Hepatocyte (in vitro differentiated cells): ENCODE measurements at regions not wholly inside any gene's neighbourhood (a gene's known extent, or its start where the extent isn't known, plus 50 kb on each side); places are given as distances from the start of the nearest gene placed in this dataset.

Experiments
- DNase-seq: peaks from one replicate; pipeline ENCODE4 v3.0.0-alpha.2; 2016; ENCODE audit warnings: low spot score
- H2AFZ ChIP-seq: fragments of 200-600 bp; sonication (generic); 2 replicates; pipeline ENCODE4 v1.6.0; 2016; ENCODE audit warnings: antibody characterized with exemption, mild to moderate bottlenecking
- H3K27ac ChIP-seq: fragments of 200-600 bp; sonication (generic); 2 replicates; pipeline ENCODE4 v1.5.1; 2016; ENCODE audit warnings: mild to moderate bottlenecking
- H3K27me3 ChIP-seq: fragments of 200-600 bp; sonication (generic); 2 replicates; pipeline ENCODE4 v1.6.1; 2016
- H3K36me3 ChIP-seq: fragments of 200-600 bp; sonication (generic); replicated peaks from 2 replicates; pipeline ENCODE4 v1.5.1; 2016; ENCODE audit warnings: low read depth; ENCODE audit not compliant: insufficient read depth
- H3K4me1 ChIP-seq: fragments of 200-600 bp; sonication (generic); 2 replicates; pipeline ENCODE4 v1.5.1; 2016; ENCODE audit warnings: mild to moderate bottlenecking, moderate library complexity; ENCODE audit not compliant: insufficient read depth
- H3K4me2 ChIP-seq: fragments of 200-600 bp; sonication (generic); 2 replicates; pipeline ENCODE4 v1.6.0; 2016
- H3K4me3 ChIP-seq: fragments of 200-600 bp; sonication (generic); 2 replicates; pipeline ENCODE4 v1.5.1; 2016; ENCODE audit warnings: mild to moderate bottlenecking
- H3K79me2 ChIP-seq: fragments of 200-600 bp; sonication (generic); 2 replicates; pipeline ENCODE4 v1.6.0; 2017; ENCODE audit warnings: mild to moderate bottlenecking
- H3K9me2 ChIP-seq: fragments of 200-600 bp; sonication (generic); replicated peaks from 2 replicates; pipeline ENCODE4 v1.6.0; 2017; ENCODE audit warnings: mild to moderate bottlenecking; ENCODE audit not compliant: insufficient read depth
- H3K9me3 ChIP-seq: fragments of 200-600 bp; sonication (generic); 2 replicates; pipeline ENCODE4 v1.5.1; 2016; ENCODE audit warnings: low read depth, mild to moderate bottlenecking
- H4K20me1 ChIP-seq: fragments of 200-600 bp; sonication (generic); 2 replicates; pipeline ENCODE4 v1.6.0; 2016; ENCODE audit warnings: mild to moderate bottlenecking; ENCODE audit not compliant: insufficient read depth, poor library complexity, severe bottlenecking
- EZH2 ChIP-seq: fragments of 200-600 bp; sonication (generic); IDR thresholded peaks from 2 replicates; pipeline ENCODE4 v1.6.1; 2016; ENCODE audit warnings: antibody characterized with exemption, mild to moderate bottlenecking, borderline replicate concordance
- EZH2phosphoT487 ChIP-seq: fragments of 200-600 bp; sonication (generic); IDR thresholded peaks from one replicate; pipeline ENCODE4 v1.6.1; 2018; ENCODE audit warnings: antibody characterized with exemption, mild to moderate bottlenecking, low read depth, moderate library complexity; ENCODE audit not compliant: unreplicated experiment, severe bottlenecking
- WGBS: methylation state at CpG from one replicate; pipeline ENCODE4 v1.1.6; 2016; ENCODE audit warnings: low lambda C conversion rate; ENCODE audit errors: missing lambda C conversion rate; 5-methylcytosine and 5-hydroxymethylcytosine counted together
- TF ChIP-seq, protein P1 (sequence below): fragments of 200-600 bp; sonication (generic); IDR thresholded peaks from 2 replicates; pipeline ENCODE4 v1.5.1; 2016; ENCODE audit warnings: antibody characterized with exemption, mild to moderate bottlenecking; ENCODE audit not compliant: poor library complexity

GRCh38 chr15:98513428-98513986, 134.8 kb upstream of the IGF1R start:
- H2AFZ ChIP-seq = no peak overlapping the region
- DNase-seq = no peak
- H3K4me2 ChIP-seq = no peak overlapping the region
- H4K20me1 ChIP-seq = no peaks in the 10 kb centered on the region
- WGBS = 85% methylated on average over 7 of the region's 7 CpGs
- H3K27ac ChIP-seq = no peak overlapping the region
- H3K9me3 ChIP-seq = no peaks in the 10 kb centered on the region
- H3K79me2 ChIP-seq = no peaks in the 10 kb centered on the region
- no peaks in the 10 kb centered on the region for H3K27me3 ChIP-seq
- H3K9me2 ChIP-seq = no peaks in the 10 kb centered on the region
- no peaks in the 10 kb centered on the region for H3K36me3 ChIP-seq
- H3K4me1 ChIP-seq = no peaks in the 10 kb centered on the region
- TF ChIP-seq, protein P1, sequence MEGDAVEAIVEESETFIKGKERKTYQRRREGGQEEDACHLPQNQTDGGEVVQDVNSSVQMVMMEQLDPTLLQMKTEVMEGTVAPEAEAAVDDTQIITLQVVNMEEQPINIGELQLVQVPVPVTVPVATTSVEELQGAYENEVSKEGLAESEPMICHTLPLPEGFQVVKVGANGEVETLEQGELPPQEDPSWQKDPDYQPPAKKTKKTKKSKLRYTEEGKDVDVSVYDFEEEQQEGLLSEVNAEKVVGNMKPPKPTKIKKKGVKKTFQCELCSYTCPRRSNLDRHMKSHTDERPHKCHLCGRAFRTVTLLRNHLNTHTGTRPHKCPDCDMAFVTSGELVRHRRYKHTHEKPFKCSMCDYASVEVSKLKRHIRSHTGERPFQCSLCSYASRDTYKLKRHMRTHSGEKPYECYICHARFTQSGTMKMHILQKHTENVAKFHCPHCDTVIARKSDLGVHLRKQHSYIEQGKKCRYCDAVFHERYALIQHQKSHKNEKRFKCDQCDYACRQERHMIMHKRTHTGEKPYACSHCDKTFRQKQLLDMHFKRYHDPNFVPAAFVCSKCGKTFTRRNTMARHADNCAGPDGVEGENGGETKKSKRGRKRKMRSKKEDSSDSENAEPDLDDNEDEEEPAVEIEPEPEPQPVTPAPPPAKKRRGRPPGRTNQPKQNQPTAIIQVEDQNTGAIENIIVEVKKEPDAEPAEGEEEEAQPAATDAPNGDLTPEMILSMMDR = no peak
- TF ChIP-seq EZH2 = no peak
- TF ChIP-seq EZH2phosphoT487 = no peak
- no peak overlapping the region for H3K4me3 ChIP-seq

GRCh38 chr15:98514034-98514622, 134.2 kb upstream of the IGF1R start:
- peak overlapping the region; percentile 59 for H3K4me2 ChIP-seq
- no peaks in the 10 kb centered on the region for H3K27me3 ChIP-seq
- no peaks in the 10 kb centered on the region for H3K9me3 ChIP-seq
- H3K27ac ChIP-seq = no peak overlapping the region
- no peaks in the 10 kb centered on the region for H3K9me2 ChIP-seq
- no peak overlapping the region for H3K4me3 ChIP-seq
- H2AFZ ChIP-seq = no peak overlapping the region
- H3K36me3 ChIP-seq = no peaks in the 10 kb centered on the region
- no peaks in the 10 kb centered on the region for H4K20me1 ChIP-seq
- WGBS = 53% methylated on average over 11 of the region's 11 CpGs
- H3K79me2 ChIP-seq = no peaks in the 10 kb centered on the region
- no peak for DNase-seq
- TF ChIP-seq, protein P1 = no peak
- TF ChIP-seq EZH2phosphoT487 = no peak
- no peaks in the 10 kb centered on the region for H3K4me1 ChIP-seq

- no peak overlapping the region for H3K4me3 ChIP-seq
- H3K79me2 ChIP-seq = no peaks in the 10 kb centered on the region
- no peak overlapping the region for H2AFZ ChIP-seq
- no peaks in the 10 kb centered on the region for H3K27me3 ChIP-seq
- no peak overlapping the region for H3K27ac ChIP-seq
- peak; percentile 91 for DNase-seq
- no peaks in the 10 kb centered on the region for H3K9me2 ChIP-seq
- H3K4me2 ChIP-seq = peak overlapping the region; percentile 59
- no peak for TF ChIP-seq EZH2
- TF ChIP-seq EZH2phosphoT487 = no peak
- TF ChIP-seq, protein P1 = peak; percentile 63
- 39% methylated on average over 19 of the region's 19 CpGs for WGBS
- no peaks in the 10 kb centered on the region for H3K4me1 ChIP-seq
- no peaks in the 10 kb centered on the region for H3K9me3 ChIP-seq
- H3K36me3 ChIP-seq = no peaks in the 10 kb centered on the region
- H4K20me1 ChIP-seq = no peaks in the 10 kb centered on the region
Measured at GRCh38 chr15:98518823-98519561, 129.3 kb upstream of the IGF1R start.
